PC-3 (cell line): ENCODE measurements at regions not wholly inside any gene's neighbourhood (a gene's known extent, or its start where the extent isn't known, plus 50 kb on each side); places are given as distances from the start of the nearest gene placed in this dataset.

Experiments used
- ATAC-seq: fragments of 200-7000 bp; cut with Tn5 transposase; 2 replicates; pipeline ENCODE4 v1.9.1; 2020; ENCODE audit warnings: mild to moderate bottlenecking, moderate library complexity
- BruUV-seq: library from RNA; stranded (reverse); fragments of 400-500 nt; replicated peaks from 2 replicates; lab custom pipeline; 2021; lab: Mats Ljungman, UMichigan
- CTCF ChIA-PET: fragments of 300-600 bp; sonication (Branson Sonifier 250); formaldehyde crosslinking; loops from one replicate; lab custom pipeline; 2022; ENCODE audit warnings: antibody characterized with exemption; lab: Charles Lee
- POLR2A ChIA-PET: fragments of 300-600 bp; sonication (Branson Sonifier 250); formaldehyde crosslinking; loops from one replicate; lab custom pipeline; 2022; ENCODE audit warnings: antibody characterized with exemption; ENCODE audit not compliant: unreplicated experiment; lab: Charles Lee
- DNase-seq: peaks from one replicate; pipeline ENCODE4 v3.0.0-alpha.2; 2015
- H2AFZ ChIP-seq: fragments of 300-600 bp; sonication (generic); 2 replicates; pipeline ENCODE4 v1.6.0; 2016; ENCODE audit warnings: antibody characterized with exemption, low read length
- H3F3A ChIP-seq: fragments of 300-600 bp; sonication (generic); one replicate; pipeline ENCODE4 v1.6.0; 2017; ENCODE audit warnings: antibody characterized with exemption, low read length, control low read depth, mild to moderate bottlenecking; ENCODE audit not compliant: unreplicated experiment
- H3K27ac ChIP-seq: fragments of 300-600 bp; sonication (generic); 2 replicates; pipeline ENCODE4 v1.5.1; 2016; ENCODE audit warnings: mild to moderate bottlenecking, low read length
- H3K27me3 ChIP-seq: fragments of 300-600 bp; sonication (generic); 2 replicates; pipeline ENCODE4 v1.6.1; 2016; ENCODE audit warnings: low read length, mixed read lengths
- H3K36me3 ChIP-seq: fragments of 300-600 bp; sonication (generic); 2 replicates; pipeline ENCODE4 v1.6.1; 2016; ENCODE audit warnings: low read depth, mixed run types, low read length, mixed read lengths
- H3K4me1 ChIP-seq: fragments of 300-600 bp; sonication (generic); 2 replicates; pipeline ENCODE4 v1.5.1; 2016; ENCODE audit warnings: low read length; ENCODE audit not compliant: insufficient read depth
- H3K4me2 ChIP-seq: fragments of 300-600 bp; sonication (generic); 2 replicates; pipeline ENCODE4 v1.6.0; 2016; ENCODE audit warnings: low read length
- H3K4me3 ChIP-seq: fragments of 300-600 bp; sonication (generic); 2 replicates; pipeline ENCODE4 v1.5.1; 2016; ENCODE audit warnings: mild to moderate bottlenecking, low read length, mixed read lengths
- H3K79me2 ChIP-seq: fragments of 300-600 bp; sonication (generic); 2 replicates; pipeline ENCODE4 v1.6.1; 2017; ENCODE audit warnings: low read length, mixed read lengths
- H3K9ac ChIP-seq: fragments of 300-600 bp; sonication (generic); 2 replicates; pipeline ENCODE4 v1.6.0; 2016; ENCODE audit warnings: mild to moderate bottlenecking, low read length
- H3K9me2 ChIP-seq: fragments of 300-600 bp; sonication (generic); replicated peaks from 2 replicates; pipeline ENCODE4 v1.6.1; 2016; ENCODE audit warnings: mixed run types, low read length, mixed read lengths
- H3K9me3 ChIP-seq: fragments of 300-600 bp; sonication (generic); 2 replicates; pipeline ENCODE4 v1.6.1; 2016; ENCODE audit warnings: low read length, mixed read lengths
- H4K20me1 ChIP-seq: fragments of 300-600 bp; sonication (generic); 2 replicates; pipeline ENCODE4 v1.6.1; 2016; ENCODE audit warnings: low read length, mixed read lengths
- CTCF ChIP-seq: fragments of 300-600 bp; sonication (generic); conservative IDR thresholded peaks from 2 replicates; pipeline ENCODE4 v1.5.1; 2017; ENCODE audit warnings: antibody characterized with exemption, low read depth, mild to moderate bottlenecking, low read length
- EZH2 ChIP-seq: fragments of 300-600 bp; sonication (generic); IDR thresholded peaks from one replicate; pipeline ENCODE4 v1.6.1; 2017; ENCODE audit warnings: antibody characterized with exemption, mild to moderate bottlenecking, low read length; ENCODE audit not compliant: unreplicated experiment
- EZH2phosphoT487 ChIP-seq: fragments of 300-600 bp; sonication (generic); IDR thresholded peaks from 2 replicates; pipeline ENCODE4 v1.6.1; 2018; ENCODE audit warnings: mild to moderate bottlenecking, antibody characterized with exemption, low read length, borderline replicate concordance
- intact Hi-C: fragments of 100-400 bp; cut with micrococcal nuclease; formaldehyde crosslinking; loops from 2 replicates; pipeline ENCODE4 v1.9.0; 2023

- Histone ChIP-seq H3K4me3 (no peak overlapping the region), H3K4me2 (no peak overlapping the region), H3K27me3 (no peaks in the 10 kb centered on the region), H4K20me1 (no peaks in the 10 kb centered on the region), H3K4me1 (peaks cover 52% of the 10 kb centered on the region), H3K27ac (no peak overlapping the region), H3K9me2 (no peaks in the 10 kb centered on the region), H3K79me2 (no peaks in the 10 kb centered on the region), H3K9ac (no peak overlapping the region), H3F3A (no peaks in the 10 kb centered on the region), H3K9me3 (no peaks in the 10 kb centered on the region), H2AFZ (no peak overlapping the region), H3K36me3 (no peaks in the 10 kb centered on the region)
- ChIA-PET CTCF (no interaction called here), POLR2A (interaction anchor here (0.6 kb wide), 1 partner anchor 130 kb away, joined by 8 read pairs; no protein-coding TSS in a partner anchor)
- intact Hi-C loops, result no loop called here
- DNase-seq (no peak), ATAC-seq (no peak)
- TF ChIP-seq EZH2, result no peak
- 0 out of 2 replicates have a peak, but pooled peaks have one; percentile 12 for TF ChIP-seq CTCF
- no TSS peak for BruUV-seq
Observed at GRCh38 chr2:237258116-237258515, 155.8 kb downstream of the COL6A3 start.

GRCh38 chr2:237258615-237259014, 155.3 kb downstream of the COL6A3 start:
- DNase-seq (no peak), ATAC-seq (no peak)
- Histone ChIP-seq H3K27ac (no peak overlapping the region), H3F3A (no peaks in the 10 kb centered on the region), H3K79me2 (no peaks in the 10 kb centered on the region), H3K4me2 (no peak overlapping the region), H3K9me2 (no peaks in the 10 kb centered on the region), H3K9ac (no peak overlapping the region), H3K36me3 (no peaks in the 10 kb centered on the region), H2AFZ (no peak overlapping the region), H3K9me3 (no peaks in the 10 kb centered on the region), H3K27me3 (no peaks in the 10 kb centered on the region), H3K4me1 (peaks cover 52% of the 10 kb centered on the region), H4K20me1 (no peaks in the 10 kb centered on the region), H3K4me3 (no peak overlapping the region)
- no TSS peak for BruUV-seq
- ChIA-PET POLR2A (interaction anchor here (0.6 kb wide), 1 partner anchor 131 kb away, joined by 8 read pairs; no protein-coding TSS in a partner anchor), CTCF (no interaction called here)
- intact Hi-C loops, result no loop called here
- no peak for TF ChIP-seq EZH2
- TF ChIP-seq CTCF, result no peak
- TF ChIP-seq EZH2phosphoT487, result no peak

- intact Hi-C loops, result no loop called here
- ATAC-seq (no peak), DNase-seq (no peak)
- H2AFZ ChIP-seq, result no peak overlapping the region
- no peaks in the 10 kb centered on the region for H3K27me3 ChIP-seq
- H3K4me2 ChIP-seq, result no peak overlapping the region
- H3K4me1 ChIP-seq, result peaks cover 52% of the 10 kb centered on the region
- H3K27ac ChIP-seq, result no peak overlapping the region
- no peaks in the 10 kb centered on the region for H4K20me1 ChIP-seq
- peaks cover 4% of the 10 kb centered on the region for H3F3A ChIP-seq
- no peaks in the 10 kb centered on the region for H3K9me2 ChIP-seq
- no peaks in the 10 kb centered on the region for H3K9me3 ChIP-seq
- ChIA-PET POLR2A (no interaction called here), CTCF (no interaction called here)
- no peak overlapping the region for H3K9ac ChIP-seq
- TF ChIP-seq EZH2phosphoT487 (no peak), EZH2 (no peak), CTCF (no peak)
- no TSS peak for BruUV-seq
- H3K36me3 ChIP-seq, result no peaks in the 10 kb centered on the region
- H3K79me2 ChIP-seq, result no peaks in the 10 kb centered on the region
- H3K4me3 ChIP-seq, result no peak overlapping the region
Observed at GRCh38 chr2:237259201-237259600, 154.8 kb downstream of the COL6A3 start.
